LNCaP clone FGC (cell line): ENCODE measurements at regions not wholly inside any gene's neighbourhood (a gene's known extent, or its start where the extent isn't known, plus 50 kb on each side); places are given as distances from the start of the nearest gene placed in this dataset.

Experiments used
- DNase-seq: peaks from one replicate; pipeline ENCODE4 v3.0.0-alpha.2; 2011; ENCODE audit warnings: low read depth
- H3K4me3 ChIP-seq: 2 replicates; pipeline ENCODE4 v1.5.1; 2011; ENCODE audit warnings: mild to moderate bottlenecking, low read depth, low read length, control low read depth
- CTCF ChIP-seq: IDR thresholded peaks from 2 replicates; pipeline ENCODE4 v1.5.1; 2012; ENCODE audit warnings: mild to moderate bottlenecking; ENCODE audit not compliant: control insufficient read depth, insufficient read depth; ENCODE audit errors: extremely low read depth

DNA sequence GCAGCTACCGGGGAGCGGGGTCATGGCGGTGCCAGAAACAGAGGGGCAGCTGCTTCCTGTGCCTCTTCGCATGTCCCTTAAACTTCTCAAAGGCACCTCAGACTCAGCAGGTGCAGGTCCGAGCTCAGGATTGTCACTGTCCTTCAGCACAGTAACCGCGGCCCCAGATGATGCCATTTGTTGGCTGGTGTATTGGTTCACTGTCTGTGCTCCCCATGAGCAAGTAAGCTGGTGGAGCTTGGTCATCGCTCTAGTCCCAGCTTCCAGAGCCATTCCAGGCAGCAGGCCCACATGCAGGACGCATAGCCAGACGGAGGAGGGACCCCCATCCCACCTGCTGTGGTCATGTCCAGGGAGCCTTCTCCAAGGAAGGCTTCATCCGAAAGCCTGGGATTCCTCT lies 154.0 kb upstream of the AJAP1 start:
- H3K4me3 ChIP-seq, result no peak overlapping the region
- TF ChIP-seq CTCF, result no peak
- no peak for DNase-seq

- TF ChIP-seq CTCF, result no peak
- no peak for DNase-seq
These were observed 147.8 kb upstream of the AJAP1 start for GRCh38 chr1:4506591-4506990.

GRCh38 chr1:4509206-4509605 lies 145.2 kb upstream of the AJAP1 start:
- DNase-seq, result no peak
- H3K4me3 ChIP-seq, result no peak overlapping the region
- TF ChIP-seq CTCF, result no peak

More at GRCh38 chr1:4506591-4506990, 147.8 kb upstream of the AJAP1 start:
- no peak overlapping the region for H3K4me3 ChIP-seq

DNA sequence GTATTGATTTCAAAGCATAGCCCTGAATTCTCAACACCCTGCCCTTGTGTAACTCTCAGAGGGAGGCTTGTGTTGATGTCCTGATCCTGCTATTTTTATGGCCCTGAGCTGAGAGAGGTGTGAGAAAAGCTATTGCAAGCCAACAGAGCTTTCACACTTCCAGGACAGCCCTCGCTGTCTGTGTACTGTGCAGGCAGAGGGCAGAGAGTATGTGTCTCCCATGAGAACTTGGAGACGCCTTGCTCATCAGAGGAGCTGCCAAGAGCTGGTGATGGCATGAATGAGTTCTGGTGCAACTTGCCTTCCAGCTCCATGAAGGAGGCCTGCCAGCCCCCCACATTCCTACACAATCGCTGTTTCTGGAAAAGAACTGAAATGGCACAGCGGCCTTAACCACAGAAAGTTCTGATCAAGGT lies 144.1 kb upstream of the AJAP1 start:
- no peak for TF ChIP-seq CTCF
- DNase-seq, result no peak
- H3K4me3 ChIP-seq, result no peak overlapping the region

DNA sequence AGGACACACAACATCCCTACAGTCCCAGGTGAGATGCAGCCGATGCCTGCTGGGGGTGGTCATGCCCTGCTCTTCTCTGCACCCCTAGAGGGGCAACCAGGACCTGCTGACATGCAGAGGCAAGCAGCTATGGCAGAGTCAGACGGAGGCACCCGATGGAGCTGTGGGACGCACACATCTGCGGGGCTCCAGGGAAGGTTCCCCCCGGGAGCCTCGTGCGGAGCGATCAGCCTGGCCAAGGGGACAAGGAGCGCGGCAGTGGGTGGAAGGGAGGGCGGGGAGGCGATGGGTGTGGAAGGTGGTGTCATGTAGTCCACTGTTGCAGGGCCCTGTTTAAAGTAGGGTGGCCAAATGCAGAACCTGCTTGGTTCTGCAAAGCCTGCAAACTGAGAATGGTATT lies 143.0 kb upstream of the AJAP1 start:
- H3K4me3 ChIP-seq, result no peak overlapping the region
- no peak for DNase-seq
- no peak for TF ChIP-seq CTCF

- no peak overlapping the region for H3K4me3 ChIP-seq
- TF ChIP-seq CTCF, result no peak
- DNase-seq, result no peak
These were observed 141.8 kb upstream of the AJAP1 start for GRCh38 chr1:4512636-4513035.

GRCh38 chr1:4513685-4514084 lies 140.7 kb upstream of the AJAP1 start:
- DNase-seq, result no peak
- TF ChIP-seq CTCF, result no peak
- no peak overlapping the region for H3K4me3 ChIP-seq
